GM10248 (cell line): ENCODE measurements at regions not wholly inside any gene's neighbourhood (a gene's known extent, or its start where the extent isn't known, plus 50 kb on each side); places are given as distances from the start of the nearest gene placed in this dataset.

Source experiments
- CTCF ChIA-PET: fragments of 300-600 bp; sonication (Branson Sonifier 250); formaldehyde crosslinking; extraction: SDS; loops from one replicate; lab custom pipeline; 2021; ENCODE audit warnings: antibody characterized with exemption; lab: Yijun Ruan, JAX
- POLR2A ChIA-PET: fragments of 350-650 bp; sonication (Branson Sonifier 250); formaldehyde crosslinking; extraction: SDS; loops from one replicate; lab custom pipeline; 2020; ENCODE audit warnings: antibody characterized with exemption; lab: Yijun Ruan, JAX
- DNase-seq: peaks from one replicate; pipeline ENCODE4 v3.0.0; 2012; ENCODE audit errors: extremely low spot score
- TF ChIP-seq, protein P1 (sequence below): IDR thresholded peaks from 2 replicates; pipeline ENCODE4 v1.5.1; 2012; ENCODE audit warnings: mild to moderate bottlenecking, low read depth; ENCODE audit errors: extremely low read depth, missing control alignments, control extremely low read depth

DNA sequence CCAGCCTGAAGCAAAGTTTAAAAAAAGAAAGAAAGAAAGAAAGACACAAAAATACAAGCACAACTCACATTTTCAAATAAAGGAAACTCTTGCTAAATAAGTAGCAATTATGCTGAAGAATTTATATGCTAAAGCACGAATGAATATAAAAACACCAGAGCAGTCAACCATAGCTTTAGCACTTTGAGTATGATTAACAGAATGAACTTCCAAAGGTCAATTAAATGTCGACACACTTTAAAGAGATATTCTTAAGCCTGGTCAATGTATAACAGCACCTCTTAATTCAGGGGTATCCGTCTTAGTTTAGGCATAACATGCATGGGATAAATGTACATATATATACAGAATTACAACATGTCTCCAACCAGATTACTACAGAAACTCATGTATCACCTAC lies 125.9 kb downstream of the OGFRL1 start:
- POLR2A ChIA-PET = no interaction called here
- CTCF ChIA-PET = no interaction called here
- DNase-seq = no peak
- TF ChIP-seq, protein P1, sequence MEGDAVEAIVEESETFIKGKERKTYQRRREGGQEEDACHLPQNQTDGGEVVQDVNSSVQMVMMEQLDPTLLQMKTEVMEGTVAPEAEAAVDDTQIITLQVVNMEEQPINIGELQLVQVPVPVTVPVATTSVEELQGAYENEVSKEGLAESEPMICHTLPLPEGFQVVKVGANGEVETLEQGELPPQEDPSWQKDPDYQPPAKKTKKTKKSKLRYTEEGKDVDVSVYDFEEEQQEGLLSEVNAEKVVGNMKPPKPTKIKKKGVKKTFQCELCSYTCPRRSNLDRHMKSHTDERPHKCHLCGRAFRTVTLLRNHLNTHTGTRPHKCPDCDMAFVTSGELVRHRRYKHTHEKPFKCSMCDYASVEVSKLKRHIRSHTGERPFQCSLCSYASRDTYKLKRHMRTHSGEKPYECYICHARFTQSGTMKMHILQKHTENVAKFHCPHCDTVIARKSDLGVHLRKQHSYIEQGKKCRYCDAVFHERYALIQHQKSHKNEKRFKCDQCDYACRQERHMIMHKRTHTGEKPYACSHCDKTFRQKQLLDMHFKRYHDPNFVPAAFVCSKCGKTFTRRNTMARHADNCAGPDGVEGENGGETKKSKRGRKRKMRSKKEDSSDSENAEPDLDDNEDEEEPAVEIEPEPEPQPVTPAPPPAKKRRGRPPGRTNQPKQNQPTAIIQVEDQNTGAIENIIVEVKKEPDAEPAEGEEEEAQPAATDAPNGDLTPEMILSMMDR = no peak

DNA sequence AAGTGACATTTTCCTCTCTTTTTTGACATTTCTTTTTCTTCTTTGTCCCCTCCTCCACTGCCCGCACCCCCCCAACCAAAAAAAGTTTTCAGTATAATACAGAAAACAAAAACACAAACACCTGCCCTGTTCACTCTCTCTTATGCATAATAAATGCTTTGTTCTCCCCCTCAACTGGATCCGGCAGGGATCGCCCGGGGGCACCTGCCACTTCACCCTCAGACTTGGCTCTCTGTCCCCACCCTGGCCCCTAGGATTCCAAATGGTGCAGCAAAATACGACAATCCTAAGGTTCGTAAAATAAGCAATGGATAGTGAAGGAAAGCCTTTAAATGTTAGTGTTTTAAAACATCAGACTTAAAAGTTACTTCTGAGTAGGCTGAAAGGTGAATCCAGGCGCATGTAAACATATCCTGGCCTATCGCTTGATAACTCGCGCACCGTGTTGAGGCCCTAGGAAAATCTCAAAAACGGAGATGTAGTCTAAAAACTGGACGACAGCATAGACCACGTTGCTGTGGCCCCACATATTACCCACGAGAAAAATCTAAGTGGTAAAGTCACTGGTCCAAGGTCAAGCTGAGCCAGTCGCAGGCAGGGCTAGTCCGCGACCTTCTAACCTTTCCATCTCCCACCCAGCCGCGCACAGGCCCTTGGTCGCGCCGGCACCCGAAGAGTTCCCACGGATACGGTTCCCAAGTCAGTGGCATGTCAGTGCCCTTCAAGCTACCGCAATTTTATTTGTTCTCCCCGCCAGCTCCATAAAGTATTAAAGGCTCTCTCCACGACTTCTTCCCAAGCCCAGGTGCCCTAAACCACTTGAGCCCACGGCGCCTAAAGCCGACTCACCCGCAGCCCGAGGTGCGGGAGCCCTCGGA lies 130.8 kb downstream of the OGFRL1 start:
- DNase-seq = peak; percentile 4
- ChIA-PET POLR2A (no interaction called here), CTCF (no interaction called here)
- TF ChIP-seq, protein P1 = no peak

DNA sequence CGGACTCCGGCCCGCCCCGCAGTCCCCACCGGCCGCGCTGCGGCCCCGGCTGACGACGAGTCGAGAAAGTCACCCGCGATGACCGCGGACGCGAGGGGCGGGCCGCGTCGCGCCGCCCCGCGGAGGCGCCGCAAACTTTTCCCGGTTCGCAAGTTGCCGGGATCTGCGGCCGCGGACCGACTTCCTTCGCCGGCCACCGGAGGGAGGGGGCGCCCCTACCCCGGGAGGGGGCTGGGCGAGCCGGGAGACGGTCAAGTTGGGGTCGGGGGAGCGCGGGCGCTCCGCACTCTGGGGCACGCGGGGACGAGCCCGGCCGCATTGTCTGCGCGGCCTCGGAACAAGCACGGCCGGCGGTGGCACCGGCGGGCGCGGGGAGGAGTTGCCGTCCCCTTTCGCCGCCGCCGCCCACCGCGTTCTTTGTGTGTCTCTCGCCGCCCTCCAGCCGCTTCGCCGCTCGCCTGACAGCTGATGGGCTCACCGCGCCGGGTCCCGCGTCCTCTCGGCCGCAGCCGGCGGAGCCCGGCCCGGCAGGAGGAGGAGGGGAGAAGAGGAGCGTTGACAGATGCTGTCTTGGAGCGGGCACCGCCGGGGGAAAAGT lies 131.6 kb downstream of the OGFRL1 start:
- POLR2A ChIA-PET = no interaction called here
- TF ChIP-seq, protein P1 = no peak
- peak; percentile 10 for DNase-seq
- CTCF ChIA-PET = no interaction called here

DNA sequence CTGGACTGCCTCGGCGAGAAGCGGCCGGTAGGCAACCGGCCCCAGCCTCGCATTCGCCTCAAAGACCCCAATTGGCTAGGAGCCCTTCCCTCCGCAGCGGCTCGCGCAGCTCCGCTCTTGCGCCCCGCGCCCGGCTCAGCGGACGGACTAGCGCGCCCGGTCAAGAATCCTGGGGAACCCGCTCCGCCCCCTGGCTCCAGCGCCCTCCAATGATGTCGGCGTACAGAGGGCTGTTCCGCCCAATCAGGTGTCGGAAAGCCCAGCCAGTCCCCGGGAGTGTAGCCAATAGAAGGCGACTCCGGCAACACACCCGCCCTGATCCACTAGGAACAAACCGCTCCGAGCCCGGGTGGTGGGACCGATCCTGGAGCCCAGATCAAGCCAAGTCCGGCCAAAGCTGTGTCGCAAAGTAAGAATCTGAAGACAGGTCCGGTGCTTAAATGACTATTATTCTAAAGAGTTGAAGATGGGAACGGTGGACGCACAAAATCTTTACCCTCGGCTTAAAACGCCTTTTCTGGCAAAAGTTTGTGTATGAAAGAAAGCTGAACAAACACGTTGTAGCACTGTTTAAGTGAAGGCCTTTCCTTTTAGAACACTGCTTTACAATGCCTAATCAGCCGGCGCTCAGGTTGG lies 132.2 kb downstream of the OGFRL1 start:
- TF ChIP-seq, protein P1 = no peak
- ChIA-PET CTCF (no interaction called here), POLR2A (no interaction called here)
- peak; percentile 33 for DNase-seq

DNA sequence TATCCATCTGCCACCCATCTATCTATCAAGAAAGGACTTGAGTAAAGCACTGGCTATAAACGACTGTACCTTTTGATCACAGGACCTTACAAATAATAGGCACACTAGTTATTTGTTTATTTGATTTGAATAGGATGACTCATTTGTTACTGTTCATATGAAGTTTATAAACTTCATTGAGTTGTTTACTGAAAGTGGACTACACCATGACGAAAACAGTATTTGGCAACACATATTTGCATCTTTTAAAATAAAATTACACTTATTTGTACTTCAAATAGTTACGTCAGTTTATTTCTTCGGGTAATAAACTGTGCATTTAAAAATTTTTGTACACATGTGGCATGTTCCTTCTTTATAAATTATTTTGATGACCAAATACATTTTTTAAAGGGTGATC lies 133.0 kb downstream of the OGFRL1 start:
- TF ChIP-seq, protein P1 = no peak
- ChIA-PET POLR2A (no interaction called here), CTCF (no interaction called here)
- DNase-seq = no peak

DNA sequence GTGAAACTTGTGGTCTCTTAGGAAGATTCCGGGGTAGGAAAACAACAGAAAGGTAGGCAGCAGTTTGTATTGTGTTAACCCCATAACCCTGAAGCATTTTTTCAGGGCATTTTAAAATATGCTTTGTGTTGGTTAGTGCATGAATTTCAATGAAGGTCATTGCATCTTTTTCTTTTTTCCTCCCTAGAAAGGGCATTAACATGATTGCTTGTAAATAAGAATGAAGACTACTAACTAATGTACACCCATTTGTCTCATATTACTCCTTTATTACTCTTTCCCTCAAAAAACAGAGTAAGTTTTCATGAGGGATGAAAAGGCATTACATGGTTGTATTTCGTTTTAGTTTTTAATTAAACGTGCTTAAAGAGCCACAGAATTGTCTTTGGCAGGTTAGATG lies 141.4 kb downstream of the OGFRL1 start:
- POLR2A ChIA-PET = no interaction called here
- TF ChIP-seq, protein P1 = no peak
- DNase-seq = no peak
- CTCF ChIA-PET = interaction anchor here (1.1 kb wide), 1 partner anchor 50 kb away, joined by 3 read pairs; no protein-coding TSS in a partner anchor
